Fibroblast of the aortic adventitia (primary cell): ENCODE measurements at regions not wholly inside any gene's neighbourhood (a gene's known extent, or its start where the extent isn't known, plus 50 kb on each side); places are given as distances from the start of the nearest gene placed in this dataset.

Source experiments
- DNase-seq: peaks from one replicate; pipeline ENCODE4 v3.0.0-alpha.2; 2010; ENCODE audit warnings: low read depth
- H3K4me3 ChIP-seq: 2 replicates; pipeline ENCODE4 v1.5.1; 2011; ENCODE audit warnings: low read depth, mild to moderate bottlenecking, control low read depth, low read length, moderate library complexity
- TF ChIP-seq, protein P1 (sequence below): IDR thresholded peaks from 2 replicates; pipeline ENCODE4 v1.5.1; 2011; ENCODE audit warnings: mild to moderate bottlenecking, low read length, control low read depth, inconsistent platforms; ENCODE audit not compliant: insufficient read depth

- TF ChIP-seq, protein P1, sequence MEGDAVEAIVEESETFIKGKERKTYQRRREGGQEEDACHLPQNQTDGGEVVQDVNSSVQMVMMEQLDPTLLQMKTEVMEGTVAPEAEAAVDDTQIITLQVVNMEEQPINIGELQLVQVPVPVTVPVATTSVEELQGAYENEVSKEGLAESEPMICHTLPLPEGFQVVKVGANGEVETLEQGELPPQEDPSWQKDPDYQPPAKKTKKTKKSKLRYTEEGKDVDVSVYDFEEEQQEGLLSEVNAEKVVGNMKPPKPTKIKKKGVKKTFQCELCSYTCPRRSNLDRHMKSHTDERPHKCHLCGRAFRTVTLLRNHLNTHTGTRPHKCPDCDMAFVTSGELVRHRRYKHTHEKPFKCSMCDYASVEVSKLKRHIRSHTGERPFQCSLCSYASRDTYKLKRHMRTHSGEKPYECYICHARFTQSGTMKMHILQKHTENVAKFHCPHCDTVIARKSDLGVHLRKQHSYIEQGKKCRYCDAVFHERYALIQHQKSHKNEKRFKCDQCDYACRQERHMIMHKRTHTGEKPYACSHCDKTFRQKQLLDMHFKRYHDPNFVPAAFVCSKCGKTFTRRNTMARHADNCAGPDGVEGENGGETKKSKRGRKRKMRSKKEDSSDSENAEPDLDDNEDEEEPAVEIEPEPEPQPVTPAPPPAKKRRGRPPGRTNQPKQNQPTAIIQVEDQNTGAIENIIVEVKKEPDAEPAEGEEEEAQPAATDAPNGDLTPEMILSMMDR = no peak
- no peak for DNase-seq
Measured at GRCh38 chr1:96475903-96476302, 245.7 kb upstream of the PTBP2 start.

DNA sequence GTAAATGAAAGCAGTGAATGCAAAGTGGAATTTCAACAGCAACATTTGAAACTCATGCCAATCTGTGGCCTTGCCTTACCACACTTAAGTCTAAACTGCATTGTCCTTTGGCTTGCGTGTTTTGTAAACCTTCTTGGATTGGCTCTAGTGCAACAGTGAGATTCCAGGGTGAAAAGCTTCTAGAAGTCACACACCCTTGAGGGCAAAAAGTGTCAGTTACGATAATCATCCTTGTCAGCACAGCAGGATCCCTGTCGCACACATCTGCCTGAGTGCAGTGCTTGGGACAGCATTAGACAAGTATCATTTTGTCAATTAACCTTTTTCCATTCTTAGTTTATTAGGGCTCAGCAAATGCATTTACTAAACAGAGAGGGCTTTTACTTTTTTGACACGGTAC is 243.4 kb upstream of the PTBP2 start:
- TF ChIP-seq, protein P1 = no peak
- H3K4me3 ChIP-seq = no peak overlapping the region
- DNase-seq = no peak

More at GRCh38 chr1:96475903-96476302, 245.7 kb upstream of the PTBP2 start:
- no peak overlapping the region for H3K4me3 ChIP-seq

DNA sequence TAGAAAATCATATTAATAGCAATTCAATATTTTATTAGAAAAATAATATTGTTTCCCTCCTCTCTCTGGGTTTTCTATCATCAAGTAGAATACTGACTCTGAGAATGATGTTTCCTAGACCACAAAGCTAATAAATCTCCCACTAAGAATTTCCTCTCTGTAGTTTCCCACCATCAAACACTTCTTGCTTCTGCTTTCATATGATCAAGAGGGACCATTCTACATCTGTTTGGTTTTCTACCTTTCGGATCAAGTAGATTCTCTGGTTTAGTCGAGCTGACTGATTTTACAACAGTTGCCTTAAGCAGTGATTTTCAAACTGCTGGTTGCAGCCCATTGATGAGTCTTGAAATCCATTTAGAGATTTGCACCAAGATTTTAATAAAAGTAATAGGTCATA is 240.2 kb upstream of the PTBP2 start:
- DNase-seq = no peak
- TF ChIP-seq, protein P1 = no peak

GRCh38 chr1:96482616-96483015 is 239.0 kb upstream of the PTBP2 start:
- TF ChIP-seq, protein P1 = no peak
- DNase-seq = no peak
- H3K4me3 ChIP-seq = no peak overlapping the region

More for the DNA sequence above, 240.2 kb upstream of the PTBP2 start:
- no peak overlapping the region for H3K4me3 ChIP-seq

- TF ChIP-seq, protein P1 = no peak
- no peak overlapping the region for H3K4me3 ChIP-seq
- peak; percentile 45 for DNase-seq
Measured at GRCh38 chr1:96487394-96487793, 234.2 kb upstream of the PTBP2 start.

DNA sequence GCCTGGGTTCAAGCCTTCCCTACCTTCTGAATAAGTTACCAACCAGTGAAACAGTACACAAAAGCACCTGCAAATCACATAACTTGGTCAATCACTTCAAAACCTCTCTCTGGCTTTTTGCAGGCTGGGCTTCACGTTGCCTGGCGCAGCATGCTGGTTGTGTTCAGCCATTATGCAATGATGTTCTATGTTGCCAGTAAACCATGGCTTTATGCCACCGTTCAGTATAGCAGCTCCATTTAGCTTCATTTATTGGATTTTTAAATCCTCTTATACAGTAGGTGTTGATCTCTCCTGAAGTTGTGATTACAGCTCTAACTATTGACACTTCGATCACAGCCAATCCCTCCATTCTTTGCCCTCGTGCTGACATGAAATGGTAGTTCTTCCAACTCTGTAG is 233.6 kb upstream of the PTBP2 start:
- H3K4me3 ChIP-seq = no peak overlapping the region
- DNase-seq = peak; percentile 58
- TF ChIP-seq, protein P1 = no peak

GRCh38 chr1:96488777-96489176 is 232.8 kb upstream of the PTBP2 start:
- no peak for DNase-seq
- no peak overlapping the region for H3K4me3 ChIP-seq
- TF ChIP-seq, protein P1 = no peak
